NCI-H128 (cell line): ENCODE measurements at regions not wholly inside any gene's neighbourhood (a gene's known extent, or its start where the extent isn't known, plus 50 kb on each side); places are given as distances from the start of the nearest gene placed in this dataset.
"Not testable (repeated sequence)": the region's sequence is repeated elsewhere in the genome, so short reads cannot be mapped to it uniquely, and the experiment has no call there.

Experiments
- DNase-seq: peaks from one replicate; lab custom pipeline; 2025; ENCODE audit not compliant: unreplicated experiment; lab: John Stamatoyannopoulos, UW

DNA sequence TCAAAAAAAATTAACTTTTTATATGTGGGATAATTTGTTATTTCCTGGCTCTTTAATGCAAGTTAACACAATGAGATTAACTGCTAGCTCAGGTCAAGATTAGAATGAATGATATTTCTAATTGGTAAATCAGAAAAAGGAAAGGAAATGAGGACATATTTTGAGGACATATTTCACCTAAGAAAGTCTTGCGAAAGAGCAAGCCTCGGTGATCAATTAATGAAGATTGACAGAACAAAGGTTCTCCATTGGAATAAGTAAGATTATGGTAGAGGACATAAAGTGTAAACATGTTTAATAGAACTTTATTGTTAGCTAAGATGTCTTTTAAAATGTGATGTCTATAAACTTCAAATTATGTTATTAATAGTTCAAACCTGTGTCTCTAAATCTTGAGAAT lies 1617.8 kb downstream of the KCNT2 start:
- no peak for DNase-seq

DNA sequence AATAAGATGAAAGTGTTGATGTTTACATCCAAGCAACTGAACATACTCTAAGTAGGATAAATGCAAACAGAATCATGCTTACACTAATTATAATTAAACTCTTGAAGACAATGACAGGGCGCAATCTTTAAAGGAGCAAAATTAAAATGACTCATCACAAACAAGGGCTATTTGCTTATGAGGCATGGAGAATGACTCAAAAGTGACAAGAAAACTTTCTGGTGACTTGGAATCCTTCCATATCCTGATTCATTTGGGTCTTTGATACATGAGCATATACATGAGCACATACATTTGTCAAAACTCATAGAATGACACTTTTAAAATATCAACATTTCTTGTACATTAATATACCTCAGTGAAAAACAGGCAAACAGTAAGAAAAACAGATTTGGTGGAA lies 1632.3 kb downstream of the KCNT2 start:
- no peak for DNase-seq

DNA sequence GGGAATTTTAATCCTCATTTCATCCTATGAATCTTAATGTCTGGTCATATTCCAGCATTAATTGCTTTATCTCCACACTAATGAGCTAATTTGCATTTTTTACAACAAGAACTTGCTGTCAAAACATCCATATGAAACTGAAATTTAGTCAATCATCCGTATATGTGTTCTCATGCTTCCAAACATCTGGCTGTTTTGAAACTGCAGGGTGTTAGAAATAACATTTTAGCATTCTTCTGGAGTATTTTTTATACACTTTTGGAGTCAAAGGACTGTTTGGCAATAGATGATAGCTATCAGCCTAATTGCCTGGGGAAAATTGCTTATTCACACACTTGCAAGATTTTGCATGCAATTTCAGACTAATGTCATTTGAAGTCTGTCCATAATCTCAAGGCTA lies 1639.3 kb downstream of the KCNT2 start:
- DNase-seq, result no peak

DNA sequence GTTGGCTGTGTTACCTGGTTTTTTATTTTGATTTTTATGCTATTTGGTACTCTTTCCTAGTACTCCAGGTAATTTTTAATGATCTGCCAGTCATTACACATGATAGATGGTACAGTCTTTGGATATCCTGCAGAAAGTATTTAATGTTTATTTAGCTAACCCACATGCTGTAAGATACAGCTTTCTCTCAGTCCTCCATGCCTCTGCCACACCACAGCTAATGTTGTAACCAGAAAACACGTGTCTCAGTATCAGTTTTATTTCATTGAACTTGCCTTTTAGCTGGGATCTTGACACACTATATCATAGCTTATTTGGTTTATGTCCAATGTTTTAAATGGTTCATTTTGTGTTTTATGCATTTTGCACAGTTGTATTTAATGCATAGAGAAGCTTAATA lies 1648.4 kb downstream of the KCNT2 start:
- no peak for DNase-seq

DNA sequence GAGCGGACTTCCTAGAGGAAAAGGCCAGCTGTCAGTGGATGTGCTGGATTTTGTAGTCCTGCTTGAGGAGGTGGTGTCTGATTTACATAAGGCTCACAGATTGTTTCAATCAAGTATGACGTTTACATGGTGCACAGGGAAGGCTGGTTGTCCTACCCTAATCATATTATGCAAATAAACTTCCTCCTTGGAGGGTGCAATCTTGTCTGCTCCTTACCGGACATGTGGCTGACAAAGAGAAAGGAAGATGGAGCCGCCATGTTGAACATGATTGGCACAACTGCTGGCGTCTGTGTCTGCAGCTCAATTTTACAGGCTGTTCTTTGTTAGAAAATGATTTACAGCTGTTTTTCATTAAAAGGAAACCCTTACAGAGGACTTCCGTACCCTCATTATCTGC lies 1656.1 kb downstream of the KCNT2 start:
- DNase-seq, result no peak

DNA sequence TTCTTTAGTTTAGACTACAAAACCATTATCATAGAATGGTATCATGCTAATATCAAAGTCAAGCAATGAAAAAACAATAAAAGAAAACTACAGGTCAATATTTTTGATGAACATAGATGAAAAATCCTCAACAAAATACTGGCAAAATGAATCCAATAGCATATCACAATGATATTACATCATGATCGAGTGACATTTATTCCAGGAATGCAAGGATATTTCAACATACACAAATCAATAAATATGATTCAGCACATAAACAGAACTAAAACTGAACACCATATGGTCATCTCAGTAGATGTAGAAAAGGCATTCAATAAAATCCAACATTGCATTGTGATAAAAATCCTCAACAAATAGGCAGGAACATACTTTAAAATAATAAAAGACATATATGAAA lies 1657.7 kb downstream of the KCNT2 start:
- no peak for DNase-seq

DNA sequence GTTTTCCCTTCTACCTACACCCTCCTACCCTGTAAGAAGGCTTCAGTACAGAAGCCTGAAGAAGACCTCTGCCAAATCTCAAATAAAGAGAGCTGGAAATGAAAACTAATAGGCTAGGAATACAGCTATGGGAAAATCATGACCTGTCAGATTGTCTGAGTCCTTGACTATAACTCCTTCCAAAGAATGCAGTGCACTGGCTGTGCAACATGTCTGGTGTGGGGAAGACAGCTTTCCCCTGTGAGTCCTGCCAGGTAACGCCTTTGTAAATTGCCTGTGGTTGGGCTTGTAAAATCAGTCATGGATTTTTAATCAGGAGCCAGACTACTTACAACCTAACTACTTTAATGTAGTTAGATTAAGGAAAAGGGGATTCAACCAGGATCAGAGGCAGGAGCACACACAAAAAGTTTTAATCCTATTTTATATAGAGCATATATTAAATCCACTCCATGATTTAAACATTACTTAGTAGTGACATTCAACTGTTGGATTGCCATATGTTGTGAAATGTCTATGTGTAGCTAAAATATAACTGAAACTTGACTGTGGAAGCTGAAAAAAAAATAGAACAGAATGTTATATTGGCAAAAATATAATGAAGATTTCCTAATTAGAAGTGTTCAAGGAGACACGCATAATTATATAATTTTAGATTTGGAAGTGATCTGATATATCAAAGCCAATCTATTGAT lies 1667.8 kb downstream of the KCNT2 start:
- no peak for DNase-seq

DNA sequence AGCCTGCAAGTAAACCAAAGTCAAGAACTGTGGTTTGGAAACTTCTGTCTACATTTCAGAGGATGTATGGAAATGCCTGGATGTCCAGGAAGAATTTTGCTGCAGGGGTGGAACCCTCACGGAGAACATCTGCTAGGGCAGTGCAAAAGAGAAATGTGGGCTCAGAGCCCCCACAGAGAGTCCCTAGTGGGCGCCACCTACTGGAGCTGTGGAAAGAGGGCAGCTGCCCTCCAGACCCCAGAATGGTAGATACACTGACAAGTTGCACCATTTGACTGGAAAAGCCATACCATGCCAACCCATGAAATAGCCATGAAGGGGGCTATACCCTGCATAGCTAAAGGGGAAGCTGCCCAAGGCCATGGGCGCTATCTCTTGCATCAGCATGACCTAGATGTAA lies 1672.4 kb downstream of the KCNT2 start:
- no peak for DNase-seq

DNA sequence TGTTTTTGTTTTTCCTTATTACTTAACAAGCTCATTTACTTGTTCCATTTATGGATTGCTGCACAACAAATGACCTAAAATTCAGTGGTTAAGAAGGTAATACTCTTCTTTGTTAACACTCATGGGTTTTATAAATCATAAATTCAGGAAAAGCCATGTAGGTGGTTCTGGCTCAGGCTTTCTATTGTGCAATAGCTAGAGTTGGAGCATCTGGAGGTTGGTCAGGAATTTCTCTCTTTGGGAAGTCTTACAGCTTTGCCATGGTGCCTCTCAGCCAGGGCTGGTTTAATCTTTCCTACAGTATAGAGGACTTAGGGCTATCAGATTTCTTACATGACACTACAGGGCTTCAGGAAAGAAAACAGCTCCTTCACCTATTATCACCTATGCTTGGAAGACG lies 1677.1 kb downstream of the KCNT2 start:
- no peak for DNase-seq

DNA sequence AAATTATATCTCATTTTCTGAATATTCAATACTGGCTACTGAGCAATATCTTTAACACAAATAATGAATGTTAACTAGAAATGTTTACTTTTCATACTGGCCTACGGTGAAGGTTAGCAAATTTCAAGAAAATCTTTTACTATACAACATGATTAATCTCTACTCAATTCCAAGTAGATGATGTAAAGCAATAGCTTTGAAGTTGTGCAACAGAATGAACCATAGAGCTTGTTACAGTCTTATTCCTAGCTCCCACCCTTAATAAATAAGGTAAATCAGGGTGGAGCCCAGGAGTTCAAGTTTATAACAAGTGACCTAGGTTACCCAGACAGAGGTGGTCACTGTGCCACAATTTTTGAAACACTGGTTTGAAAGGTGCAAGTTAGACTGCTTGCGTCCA lies 1678.1 kb downstream of the KCNT2 start:
- no peak for DNase-seq

DNA sequence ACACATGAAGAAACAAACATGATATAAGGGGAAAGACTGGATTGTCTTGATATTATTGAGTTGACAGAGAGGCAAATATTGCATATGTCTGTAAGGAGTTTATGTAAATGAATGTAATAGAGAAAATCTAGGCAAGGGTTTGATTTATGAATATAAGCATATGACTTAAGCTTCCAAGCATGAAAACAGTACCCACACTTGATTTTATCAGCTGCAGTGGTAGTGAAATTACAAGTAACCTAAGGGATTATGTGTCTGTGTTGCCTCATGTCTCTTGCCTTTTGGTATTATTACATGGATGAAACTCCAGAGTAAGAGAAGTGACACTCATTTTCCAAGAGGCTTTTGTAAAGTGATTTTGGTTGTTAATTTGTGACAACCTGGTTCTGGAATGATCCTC lies 1678.9 kb downstream of the KCNT2 start:
- no peak for DNase-seq

DNA sequence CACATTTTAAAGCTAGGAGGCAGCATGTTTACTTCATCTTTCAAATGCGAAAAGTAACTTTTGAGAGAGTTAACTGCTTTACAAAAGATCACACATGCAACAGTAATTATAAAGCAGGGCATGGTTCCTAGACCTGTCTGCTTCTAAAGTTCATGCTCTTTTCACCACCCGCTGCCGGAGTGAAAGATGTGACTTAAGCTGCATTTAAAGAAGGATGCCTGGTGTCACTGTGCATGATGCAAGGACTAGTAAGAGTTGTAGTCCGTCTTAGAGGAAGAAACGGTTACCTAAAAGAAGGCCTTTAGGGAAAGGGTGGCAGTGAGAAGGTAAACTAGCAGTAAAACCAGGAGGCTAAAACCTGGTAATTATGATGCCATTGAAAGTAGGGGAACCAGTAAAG lies 1689.1 kb downstream of the KCNT2 start:
- DNase-seq, result no peak

DNA sequence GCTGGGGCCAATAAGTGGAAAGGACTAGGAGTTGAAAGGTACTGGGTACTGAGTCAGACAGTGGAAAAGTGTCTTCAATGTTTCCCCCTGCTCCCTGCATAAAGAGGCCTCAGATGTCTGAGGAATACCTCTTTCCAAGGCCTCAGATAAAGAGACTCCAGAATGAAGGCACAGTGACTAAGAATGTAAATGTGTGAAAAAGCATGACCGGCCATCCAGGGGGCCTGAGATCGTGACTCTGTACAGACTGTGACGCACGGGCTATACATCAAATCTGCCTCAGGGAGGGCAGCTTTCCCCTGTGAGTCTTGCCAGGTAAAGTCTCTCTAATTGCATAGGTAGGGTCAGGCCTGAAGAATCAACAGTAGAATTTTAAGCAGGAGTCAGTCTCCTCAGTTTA lies 1690.5 kb downstream of the KCNT2 start:
- DNase-seq, result no peak

DNA sequence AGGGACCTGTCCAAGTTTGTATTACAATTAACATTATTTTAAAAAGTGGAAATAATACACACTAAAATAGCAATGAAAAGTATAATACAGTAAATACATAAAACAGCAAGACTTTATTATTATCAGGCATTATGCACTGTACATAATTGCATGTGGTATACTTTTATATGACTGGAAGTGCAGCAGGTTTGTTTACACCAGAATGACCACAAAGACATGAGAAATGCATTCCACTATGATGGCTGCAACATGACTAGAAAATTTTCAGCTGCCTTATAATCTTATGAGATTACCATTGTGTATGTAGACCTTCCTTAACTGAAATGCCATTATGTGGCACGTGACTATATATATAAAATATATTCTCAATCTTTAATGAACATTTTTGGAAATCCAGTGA lies 1699.6 kb downstream of the KCNT2 start:
- DNase-seq, result no peak

DNA sequence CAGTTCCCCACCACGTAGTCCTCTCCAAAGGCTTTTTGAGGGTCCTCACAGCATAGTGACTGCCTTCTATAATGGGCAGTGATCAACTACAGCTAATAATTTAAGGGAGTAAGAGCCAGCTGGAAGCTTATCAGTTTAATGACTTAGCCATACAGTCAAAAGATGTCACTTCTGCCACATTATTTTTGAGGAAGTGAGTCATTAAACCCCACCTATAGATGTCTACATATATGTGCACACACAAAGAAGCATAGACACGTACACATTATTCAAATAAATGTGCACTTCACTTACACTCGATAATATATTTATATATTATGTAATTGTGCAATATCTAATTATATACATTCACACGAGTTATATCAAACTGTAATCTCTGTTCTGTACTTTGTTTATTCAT lies 1704.7 kb downstream of the KCNT2 start:
- no peak for DNase-seq

DNA sequence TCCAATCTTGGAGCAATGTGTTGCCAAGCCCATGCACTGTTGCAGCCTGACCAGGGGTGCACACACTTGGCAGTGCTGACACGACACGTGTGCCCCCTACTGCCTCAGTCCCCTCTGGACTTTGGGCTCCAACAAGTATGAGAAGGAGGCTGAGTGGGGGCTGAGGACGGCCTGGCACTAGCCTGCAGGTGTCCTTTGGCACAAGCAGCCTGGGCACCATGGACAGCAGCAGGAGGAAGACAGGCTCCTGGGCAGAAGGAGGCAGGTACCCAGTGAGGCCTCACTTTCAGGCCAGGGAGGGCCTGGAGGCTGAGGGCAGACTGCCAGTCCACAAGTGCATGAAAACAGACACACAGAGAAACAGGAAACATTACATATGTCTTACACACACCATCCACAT lies 1702.9 kb upstream of the B3GALT2 start:
- DNase-seq, result no peak

DNA sequence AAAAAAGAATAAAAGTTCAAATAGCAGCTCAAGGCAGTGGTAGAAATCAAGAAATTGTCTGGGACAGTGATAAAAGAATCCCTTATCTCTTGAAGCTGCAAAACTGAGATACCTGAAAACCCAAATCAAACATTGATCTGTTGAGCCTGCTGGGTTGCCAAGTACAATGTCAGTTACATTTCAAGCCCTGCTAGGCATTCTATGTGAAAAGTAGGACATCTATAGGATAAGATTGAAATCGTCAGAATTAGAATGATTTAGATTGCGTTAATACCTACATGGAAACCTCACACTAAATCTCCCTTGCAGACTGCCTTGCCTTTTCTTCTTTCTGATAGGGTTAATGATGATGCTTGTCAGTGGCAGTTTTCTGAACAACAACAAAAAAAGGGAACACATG lies 1684.4 kb upstream of the B3GALT2 start:
- no peak for DNase-seq

DNA sequence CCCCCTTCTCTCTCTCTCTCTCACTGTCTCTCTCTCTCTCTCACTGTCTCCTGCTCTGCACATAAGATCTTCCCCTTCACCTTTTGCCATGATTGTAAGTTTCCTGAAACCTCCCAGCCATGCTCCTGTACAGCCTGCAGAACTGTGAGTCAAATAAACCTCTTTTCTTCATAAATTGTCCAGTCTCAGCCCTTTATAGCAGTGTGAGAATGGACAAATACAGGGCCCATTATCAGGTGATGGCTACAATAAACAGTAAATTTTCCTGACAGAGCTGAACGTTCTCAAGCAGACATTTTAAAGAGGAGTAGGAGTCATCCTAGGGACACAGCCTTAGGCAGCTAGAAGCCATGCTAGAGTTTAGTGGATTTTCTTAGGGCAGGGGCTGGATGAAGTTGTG lies 1679.7 kb upstream of the B3GALT2 start:
- DNase-seq, result no peak

DNA sequence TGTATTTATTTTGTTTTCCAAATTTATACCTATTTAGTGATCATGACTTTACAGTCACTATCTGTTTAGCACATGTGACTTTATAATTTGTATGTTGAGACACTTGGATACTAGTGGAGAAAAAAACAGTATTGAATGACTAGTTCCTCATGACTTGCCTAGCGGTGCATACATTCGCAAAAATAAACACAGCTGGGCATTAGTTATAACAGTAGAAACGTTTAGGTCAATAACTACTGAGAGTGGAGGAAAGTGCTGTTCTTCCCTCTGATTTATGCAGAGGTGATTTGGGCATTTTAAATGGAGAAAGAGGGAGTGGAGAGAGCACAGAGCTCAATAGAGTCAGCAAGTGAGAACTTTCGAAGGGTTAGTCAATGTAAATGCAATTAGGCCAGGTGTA lies 1679.0 kb upstream of the B3GALT2 start:
- no peak for DNase-seq

DNA sequence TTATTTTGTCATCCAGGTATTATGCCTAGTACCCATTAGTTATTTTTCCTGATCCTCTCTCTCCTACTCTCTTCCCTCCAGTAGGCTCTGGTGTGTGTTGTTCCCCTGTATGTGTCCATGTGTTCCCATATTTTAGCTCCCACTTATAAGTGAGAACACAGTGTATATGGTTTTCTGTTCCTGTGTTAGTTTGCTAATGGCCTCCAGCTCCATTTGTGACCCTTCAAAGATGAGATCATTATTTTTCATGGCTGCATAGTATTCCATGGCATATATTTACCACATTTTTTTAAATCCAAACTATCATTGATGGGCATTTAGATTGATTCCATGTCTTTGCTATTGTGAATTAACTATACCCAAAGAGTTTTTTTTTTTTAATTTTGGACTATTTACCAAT lies 1675.7 kb upstream of the B3GALT2 start:
- no peak for DNase-seq

DNA sequence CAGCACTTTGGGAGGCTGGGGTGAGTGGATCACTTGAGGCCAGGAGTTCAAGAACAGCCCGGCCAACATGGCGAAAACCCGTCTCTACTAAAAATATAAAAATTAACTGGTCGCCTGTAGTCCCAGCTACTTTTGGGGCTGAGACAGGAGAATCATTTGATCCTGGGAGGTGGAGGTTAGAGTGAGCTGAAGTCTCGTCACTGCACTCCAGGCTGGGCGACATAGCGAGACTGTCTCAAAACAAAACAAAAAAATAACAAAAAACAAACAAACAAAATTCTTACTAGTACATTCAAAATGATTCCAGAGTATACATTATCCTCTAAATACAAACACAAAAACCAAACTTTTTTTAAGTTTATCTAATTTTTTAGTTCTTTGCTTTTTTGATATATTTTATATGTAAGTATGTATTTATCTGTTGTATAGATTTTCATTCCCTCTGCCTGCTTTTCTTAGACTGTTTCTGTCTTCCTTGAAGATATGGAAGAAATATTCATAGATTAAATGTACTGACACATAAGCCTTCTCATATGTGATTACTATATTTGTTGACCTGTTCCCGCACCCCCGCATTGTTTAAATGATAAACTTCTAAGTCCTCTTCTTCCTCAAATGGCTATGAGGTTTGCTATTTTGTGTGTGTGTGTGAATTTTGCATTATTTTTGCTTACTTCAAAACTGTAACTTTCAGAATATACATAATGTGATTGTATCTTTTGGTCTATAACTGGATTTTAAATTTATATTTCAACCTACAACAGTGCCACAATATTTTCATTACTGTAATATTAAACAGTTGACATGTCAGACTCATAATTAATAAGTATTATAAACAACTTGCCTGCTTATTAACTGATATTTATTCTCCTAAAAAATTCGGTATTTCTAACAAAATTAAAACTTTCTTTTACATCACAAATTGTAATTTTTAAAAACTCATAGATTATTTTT lies 1674.1 kb upstream of the B3GALT2 start:
- no peak for DNase-seq

DNA sequence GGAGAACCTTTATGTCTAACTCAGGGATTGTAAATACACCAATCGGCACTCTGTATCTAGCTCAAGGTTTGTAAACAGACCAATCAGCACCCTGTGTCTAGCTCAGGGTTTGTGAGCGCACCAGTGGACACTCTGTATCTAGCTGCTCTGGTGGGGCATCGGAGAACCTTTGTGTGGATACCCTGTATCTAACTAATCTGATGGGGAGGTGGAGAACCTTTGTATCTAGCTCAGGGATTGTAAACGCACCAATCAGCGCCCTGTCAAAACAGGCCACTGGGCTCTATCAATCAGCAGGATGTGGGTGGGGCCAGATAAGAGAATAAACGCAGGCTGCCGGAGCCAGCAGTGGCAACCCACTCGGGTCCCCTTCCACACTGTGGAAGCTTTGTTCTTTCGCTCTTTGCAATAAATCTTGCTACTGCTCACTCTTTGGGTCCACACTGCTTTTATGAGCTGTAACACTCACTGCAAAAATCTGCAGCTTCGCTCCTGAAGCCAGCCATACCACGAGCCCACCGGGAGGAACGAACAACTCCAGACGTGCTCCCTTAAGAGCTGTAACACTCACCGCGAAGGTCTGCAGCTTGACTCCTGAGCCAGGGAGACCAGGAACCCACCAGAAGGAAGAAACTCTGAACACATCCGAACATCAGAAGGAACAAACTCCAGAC lies 1673.2 kb upstream of the B3GALT2 start:
- DNase-seq, result not testable (repeated sequence)
